ENCODE measurements at regions not wholly inside any gene's neighbourhood (a gene's known extent, or its start where the extent isn't known, plus 50 kb on each side); places are given as distances from the start of the nearest gene placed in this dataset.

DNA sequence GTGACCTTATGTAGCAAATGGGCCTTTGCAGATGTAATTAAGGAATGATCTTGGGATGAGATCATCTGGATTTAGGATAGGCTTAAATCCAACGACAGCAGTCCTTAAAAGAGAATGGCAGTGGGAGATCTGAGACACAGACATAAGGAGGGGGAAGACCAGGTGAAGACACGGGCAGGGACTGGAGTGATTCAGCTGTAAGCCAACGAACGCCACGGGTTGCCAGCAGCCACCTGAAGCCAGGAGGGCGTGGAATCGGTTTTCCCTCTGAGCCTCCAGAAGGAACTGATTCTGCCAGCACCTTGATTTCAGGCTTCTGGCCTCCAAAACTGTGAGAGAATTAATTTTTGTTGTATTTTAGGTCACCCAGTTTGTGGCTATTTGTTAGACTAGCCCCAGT lies 218.6 kb upstream of the ANKRD55 start:
- no peak for DNase-seq

DNA sequence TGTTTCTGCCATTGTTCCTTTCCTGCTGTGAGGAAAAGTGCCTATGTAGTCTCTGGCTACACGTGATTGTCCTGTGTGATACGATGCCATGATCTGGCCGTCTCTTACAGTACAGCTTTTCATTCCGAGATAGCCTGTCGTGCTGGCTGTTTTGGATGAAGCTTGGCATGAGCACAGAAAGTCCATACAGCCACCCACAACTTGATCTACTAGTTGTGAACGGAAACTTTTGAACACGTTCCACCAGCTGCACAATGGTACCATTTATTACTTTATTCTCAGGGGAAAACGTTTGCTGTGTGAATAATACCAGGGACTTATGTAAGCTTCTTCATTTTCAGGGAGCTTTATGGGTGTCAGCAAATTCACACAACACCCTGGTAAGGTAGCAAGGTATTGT lies 217.6 kb upstream of the ANKRD55 start:
- no peak for DNase-seq

DNA sequence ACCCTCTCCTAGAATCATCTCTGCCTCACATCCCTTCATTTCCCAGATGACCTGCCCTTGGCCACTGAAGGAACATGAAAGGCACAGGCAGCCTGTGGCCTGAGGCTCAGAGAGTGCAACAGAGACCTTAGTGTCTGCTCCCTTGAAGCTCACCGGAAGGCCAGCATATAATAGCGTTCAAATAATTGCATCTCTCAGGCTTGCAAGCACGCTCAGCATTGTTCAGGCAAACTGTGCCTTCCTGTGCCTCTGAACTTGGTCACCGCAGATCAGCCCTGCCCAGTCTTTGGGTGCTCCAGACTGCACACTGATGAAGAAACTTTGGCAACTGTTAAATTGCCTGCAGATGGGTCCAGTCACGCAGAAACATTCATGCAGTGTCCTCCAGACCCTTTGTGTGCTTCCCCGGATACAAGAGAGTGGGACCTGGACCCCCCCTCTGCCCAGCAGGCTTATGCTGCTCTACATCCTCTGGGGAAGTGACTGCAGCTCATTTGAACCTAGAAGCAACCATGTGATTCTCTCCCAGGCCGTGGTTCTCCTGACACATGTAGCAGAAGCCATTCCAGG lies 216.0 kb upstream of the ANKRD55 start:
- no peak for DNase-seq

DNA sequence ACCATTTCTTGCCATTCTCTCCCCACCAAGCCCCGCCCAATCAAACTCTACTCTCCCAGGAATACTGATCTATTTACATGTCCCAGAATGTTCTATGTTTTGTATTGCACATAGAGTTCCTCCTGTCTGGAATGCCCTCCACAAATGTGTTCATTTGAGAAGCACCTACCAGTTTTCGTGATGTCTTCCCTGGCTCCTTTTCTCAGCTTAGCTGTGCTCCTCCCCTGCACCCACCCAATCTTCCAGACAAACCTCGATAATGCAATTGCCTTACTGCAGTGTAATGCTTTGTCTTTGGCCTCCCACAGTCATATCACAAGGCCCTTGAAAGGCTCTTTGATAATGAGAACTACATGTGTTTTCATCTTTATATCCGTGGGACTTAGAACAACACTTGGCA lies 214.5 kb upstream of the ANKRD55 start:
- DNase-seq: no peak

DNA sequence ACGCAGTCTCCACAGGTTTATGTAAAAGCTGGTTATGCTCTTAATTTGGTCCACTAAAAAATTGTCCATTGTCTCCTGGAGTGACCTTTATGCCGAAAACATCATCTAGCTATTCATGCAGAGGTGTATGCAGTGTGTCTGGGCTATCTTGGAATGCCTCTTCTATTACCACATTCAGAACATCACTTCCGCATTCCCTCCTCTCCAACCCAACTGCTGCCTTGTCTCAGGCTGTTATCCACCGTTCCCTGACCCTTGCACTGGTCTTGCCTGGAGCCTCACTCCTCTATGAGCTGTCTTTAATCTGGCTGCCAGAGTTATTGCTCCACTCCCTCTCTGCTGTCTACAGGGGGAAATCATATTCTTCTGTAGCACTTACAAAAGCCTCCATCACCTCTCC lies 214.1 kb upstream of the ANKRD55 start:
- DNase-seq: no peak

DNA sequence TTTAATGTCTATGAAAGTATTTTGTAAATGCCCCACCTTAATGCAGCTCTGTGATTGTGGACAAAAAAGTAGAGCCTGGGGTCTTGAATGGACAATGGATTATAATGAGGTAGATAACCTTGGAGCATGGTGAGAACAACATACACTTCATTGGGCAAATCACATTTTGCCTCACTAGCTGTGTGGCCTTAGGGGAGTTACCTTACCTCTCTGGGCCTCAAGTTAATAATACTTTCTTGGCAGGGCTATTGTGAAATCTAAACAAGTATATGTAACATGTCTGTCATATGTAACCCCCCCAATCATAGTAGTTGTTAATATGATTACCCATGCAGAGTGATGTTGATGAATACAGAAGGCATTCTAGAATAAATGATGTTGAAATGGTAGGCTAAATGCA lies 213.6 kb upstream of the ANKRD55 start:
- no peak for DNase-seq

DNA sequence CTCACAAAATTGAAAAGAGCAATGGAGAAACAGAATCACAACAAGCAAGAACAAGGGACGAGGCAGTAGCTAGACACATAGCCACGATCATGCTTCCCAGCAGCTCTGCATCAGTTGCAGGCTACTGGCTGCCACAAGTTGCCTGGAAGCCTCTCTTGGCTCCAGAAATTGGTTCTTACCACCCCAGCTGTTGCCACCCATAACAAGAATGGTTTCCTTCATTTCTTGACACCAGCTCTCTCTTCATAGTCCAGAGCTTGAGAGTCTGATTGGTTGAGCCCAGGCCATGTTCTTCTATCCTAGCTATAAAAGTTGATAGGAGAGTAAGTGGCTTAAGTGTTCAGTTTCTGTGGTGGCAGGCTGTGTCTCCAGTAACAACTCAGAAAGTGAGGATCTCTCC lies 210.7 kb upstream of the ANKRD55 start:
- DNase-seq: no peak

DNA sequence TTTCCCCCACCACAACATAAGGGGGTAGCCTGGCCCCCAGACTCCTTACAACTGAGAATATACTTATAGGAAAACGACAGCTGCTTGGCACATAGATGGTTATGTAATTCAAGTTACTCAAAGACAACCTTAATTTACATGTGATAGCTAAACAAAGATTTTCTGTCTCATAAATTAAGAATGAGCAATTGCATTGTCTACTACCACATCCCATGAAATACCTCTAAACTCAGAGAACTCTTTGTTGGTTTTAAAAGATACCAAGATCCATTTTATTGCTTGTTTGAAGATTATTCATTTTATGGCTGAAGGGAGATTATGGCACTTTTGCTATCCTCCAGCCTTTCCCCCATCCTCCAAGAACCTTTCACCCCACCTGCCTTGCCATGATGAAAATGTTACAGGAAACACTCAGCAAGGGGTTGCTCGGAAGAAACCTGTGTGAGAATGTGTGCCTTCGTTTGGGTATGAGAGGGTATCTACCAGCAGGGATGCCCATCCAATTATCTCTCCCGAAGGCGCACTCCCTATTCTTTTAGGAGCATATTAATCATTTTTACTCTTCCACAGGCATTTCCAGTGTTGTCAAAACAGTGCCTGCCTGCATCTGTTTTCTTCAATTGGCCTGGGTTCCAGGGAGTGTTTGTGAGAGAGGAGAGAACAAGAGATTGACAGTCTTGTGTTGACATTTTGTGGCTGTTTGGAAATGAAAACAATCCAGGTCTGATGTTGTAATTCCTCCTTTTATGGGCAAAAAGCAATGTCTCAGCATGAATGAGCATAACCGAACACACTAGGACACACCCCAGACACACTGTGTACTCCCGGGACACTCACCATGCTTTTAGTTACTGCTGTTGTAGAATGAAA lies 208.0 kb upstream of the ANKRD55 start:
- no peak for DNase-seq

DNA sequence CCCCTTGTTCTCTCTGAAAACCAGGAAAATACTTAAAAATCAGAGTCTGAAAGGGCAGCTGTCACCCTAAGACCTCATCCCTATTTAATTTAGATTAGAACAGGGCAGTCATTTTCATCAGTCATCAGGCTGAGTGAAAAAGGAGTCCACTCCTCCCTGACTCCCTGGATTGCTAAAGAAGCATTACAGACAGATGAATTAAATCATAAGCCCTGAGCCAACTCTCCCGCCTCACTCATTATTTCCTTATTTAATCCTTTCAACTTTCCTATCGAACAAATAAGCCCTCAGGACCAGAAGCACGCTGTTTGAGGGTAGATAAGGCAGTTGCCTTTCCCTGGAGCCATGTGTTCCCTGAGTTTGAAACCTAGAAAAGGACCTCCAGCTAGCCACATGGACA lies 201.9 kb upstream of the ANKRD55 start:
- DNase-seq: no peak

DNA sequence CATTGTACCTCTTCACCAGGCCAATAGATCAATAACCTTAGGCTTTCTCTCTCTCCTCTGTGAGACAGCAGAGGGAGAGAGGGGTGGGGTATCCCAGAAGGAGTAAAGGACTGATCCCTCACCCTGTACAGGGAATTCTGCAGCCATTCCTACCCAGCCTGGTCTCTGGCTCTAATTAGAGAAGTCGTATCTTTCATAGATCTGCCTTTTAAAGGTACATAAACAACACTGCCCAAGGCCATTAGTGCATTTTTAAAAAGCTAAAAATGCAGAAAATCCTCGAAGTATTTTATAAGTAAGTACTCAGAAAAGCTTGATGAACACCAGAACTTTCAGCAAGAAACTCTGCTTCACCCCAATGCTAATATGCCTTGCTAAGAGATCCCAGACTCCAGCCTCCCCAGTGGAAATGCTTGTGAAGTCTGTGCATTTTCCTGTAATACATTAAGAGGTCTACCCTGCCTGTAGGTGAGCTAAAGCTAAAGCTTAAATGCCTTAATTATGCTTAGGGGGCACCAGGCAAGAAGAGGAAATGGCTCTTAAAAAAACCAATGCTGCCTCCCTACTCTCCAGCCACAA lies 200.0 kb upstream of the ANKRD55 start:
- DNase-seq: no peak

DNA sequence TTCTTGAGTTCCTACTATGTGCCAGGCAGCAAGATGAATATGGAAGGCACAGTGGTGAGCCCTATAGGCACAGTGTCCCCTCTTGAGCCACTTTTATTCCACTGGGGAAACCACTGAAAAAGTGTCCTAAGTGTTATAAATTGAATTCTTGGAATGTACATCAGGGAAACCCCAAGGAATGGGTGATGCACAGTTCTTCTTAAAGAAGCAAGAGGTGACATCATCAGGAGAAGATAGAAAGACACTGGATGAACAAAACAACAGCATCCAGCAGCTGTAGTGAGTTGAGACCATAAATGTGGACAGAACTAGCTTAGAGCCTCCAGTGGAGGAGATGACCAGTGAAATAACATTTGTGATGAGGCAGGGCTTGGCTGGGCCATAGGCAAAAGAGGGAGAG lies 199.2 kb upstream of the ANKRD55 start:
- no peak for DNase-seq

DNA sequence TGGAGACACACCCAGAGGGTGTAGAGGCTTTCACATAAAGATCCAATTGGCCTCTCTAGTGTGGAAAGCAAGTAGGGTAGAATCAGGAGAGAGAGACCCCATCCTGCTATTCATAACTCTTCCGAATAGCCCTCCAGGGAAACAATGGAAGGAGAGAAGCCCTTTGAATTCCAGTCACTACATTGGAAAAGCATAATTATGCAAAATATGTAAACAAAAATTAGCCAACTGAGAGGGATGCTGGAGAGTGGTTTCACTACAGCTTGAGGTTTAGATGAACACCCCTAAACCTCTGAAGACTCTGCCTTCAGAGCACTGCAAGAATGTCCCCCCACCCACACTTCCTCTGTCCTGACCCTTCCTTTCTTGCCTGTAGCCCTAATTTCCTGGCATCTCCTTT lies 197.3 kb upstream of the ANKRD55 start:
- DNase-seq: no peak

DNA sequence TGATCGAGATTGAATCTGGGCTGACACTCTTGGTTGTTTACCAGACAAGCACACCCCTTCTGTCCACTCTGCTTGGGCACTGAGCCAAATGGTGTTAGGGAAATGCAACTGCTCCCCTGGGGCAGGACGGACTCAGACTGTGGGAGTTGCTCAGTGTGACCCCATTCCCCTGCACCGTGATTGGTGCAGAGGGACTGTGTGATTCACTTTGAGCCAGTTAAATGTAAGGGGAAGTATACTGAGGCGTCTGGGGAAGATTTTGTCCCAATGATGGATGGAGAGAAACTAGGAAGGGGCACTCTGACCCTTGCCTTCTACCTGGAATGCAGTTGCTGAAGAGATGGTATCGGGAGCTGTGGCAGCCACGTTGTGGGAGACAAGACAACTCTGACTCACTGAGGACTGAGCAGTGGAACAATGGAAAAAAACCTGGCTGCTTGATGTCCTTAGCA lies 196.0 kb upstream of the ANKRD55 start:
- DNase-seq: no peak

DNA sequence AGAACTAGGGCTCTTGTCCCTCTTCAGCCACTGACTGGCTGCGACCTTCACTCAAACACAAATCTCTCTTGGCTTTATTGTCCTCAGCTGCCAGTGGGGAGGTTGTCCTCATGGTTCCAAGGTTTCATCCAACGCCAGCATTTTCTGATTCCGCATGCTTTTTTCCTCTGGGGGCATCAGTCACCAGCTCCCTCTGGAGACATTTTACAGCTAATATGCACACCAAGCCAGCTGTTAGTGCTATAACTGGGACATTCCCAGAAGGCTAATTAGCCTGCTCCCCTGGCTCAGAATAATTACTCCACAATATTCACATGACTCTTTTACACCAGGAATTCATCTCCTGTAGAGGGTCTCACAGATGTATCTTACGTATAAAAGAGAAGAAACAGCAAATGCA lies 193.6 kb upstream of the ANKRD55 start:
- no peak for DNase-seq

DNA sequence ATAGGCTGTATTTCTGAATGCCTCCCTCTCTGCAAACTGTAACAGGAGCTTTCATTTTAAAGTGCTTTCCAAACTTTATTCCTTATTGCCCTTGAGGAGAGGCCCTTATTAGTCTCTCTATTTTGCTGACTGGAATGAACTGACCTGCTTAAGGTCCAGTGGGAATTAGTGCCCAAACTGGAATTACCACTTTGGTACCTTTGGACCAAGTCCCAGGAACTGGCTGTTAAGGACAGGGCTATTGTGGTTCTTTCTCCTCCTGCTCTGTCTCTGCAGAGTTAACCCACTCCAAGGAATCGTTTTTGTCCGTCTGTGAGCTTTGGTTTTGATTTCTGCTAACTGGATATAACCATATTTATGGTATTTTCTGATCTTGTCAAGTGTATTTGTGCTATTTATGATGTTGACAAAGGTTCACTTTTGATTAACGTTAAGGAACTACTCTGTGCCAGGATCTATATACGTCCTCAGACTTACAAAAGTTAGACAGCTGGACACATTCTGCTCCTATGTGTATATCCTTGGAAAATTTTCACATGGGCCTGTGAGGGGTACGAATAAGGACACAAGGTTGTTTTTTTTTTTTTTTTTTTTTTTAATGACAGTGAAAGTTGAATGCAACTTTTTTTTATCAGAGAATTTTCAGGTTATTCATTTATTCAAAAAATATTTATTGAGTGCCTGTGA lies 189.1 kb upstream of the ANKRD55 start:
- no peak for DNase-seq

DNA sequence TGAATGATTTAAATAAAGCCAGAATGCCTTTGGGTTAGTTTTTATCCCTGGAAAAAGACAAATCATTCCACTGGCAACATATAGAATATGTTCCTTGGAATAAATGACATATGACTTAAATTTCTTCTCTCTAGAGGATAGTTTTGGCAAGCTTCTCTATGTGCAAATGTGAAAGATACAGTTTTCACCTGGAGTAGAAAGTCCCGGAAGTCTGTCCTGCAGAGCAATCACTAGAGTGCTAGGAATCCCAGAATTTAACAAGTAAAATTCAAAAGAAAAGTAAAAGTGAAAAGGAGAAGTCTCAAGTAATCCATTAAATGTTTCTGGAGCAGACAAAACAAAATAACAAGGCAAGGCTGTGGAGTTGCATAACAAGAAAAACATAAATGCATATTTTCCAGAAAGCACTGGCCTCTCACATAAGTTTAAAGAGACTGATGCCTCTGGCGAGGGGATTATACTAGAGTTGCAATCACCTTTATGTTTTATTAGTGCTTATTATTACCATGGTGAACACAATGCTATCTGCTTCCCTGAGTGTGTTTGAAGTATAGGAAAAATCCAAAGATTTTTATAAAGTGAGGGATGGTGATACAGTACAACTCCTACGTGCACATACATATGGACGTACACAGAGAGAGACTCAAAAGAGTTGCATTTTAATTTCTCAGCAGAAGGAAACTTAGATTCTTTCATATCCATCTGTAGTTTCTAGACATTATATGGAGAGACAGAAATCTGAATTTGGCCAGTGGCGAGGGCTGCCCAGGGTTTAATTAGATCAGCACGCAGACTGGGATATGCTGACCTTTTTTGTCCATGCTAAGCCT lies 188.3 kb upstream of the ANKRD55 start:
- DNase-seq: no peak

DNA sequence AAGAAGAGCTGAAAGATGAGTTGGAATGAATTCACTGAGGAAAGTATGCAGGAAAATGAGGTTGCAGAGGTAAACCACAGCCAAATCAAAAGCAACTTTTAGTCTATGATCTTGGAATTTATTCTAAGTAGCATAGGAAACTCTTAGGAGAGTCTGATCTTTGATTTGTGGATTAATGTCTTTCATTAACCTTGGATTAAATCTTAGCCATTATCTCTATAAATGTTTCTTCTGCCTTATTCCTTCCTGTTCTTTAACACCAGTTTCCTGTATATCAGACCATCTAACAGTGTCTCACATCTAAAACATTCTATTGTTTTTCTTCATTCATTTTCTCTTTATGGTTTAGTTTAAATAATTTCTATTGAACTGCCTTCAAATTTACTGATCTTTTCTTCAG lies 187.2 kb upstream of the ANKRD55 start:
- DNase-seq: no peak

DNA sequence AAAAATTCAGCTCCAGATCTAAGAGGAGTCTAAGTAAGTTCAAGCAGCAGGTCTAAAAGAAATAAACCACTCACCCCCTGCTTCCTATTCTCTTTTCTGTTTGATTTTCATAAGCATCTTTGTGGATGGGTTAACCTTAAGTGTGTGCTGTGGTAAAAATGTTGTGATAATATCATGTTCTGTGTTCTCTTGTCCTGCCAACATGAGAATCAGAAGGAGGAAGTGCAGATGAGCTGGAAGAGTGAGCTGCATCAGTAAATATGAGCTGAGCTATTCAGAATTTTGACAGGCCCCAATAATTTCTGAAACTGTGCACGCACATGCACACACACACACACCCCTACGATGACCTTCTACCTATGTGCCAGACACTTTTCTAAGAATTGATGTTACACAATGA lies 186.5 kb upstream of the ANKRD55 start:
- DNase-seq: no peak

DNA sequence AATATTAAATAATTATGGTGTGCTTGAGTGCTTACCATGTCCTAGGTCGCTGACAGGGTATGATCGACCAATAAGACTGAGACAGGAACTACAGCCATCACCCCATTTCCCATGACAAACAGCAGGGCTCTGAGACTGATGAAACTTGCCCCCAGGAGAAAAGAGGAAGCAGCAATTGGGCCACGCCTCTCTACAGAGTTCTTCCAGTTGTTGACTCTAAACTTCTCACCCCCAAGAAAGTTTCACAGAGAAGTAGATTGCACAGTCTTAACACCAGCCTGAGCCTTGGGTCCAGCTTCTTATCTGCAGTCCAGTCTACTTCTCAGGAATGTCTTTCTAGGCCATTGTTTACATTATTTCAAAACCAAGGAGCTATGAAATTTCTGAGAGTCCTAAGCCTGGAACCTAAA lies 182.2 kb upstream of the ANKRD55 start:
- DNase-seq: no peak

DNA sequence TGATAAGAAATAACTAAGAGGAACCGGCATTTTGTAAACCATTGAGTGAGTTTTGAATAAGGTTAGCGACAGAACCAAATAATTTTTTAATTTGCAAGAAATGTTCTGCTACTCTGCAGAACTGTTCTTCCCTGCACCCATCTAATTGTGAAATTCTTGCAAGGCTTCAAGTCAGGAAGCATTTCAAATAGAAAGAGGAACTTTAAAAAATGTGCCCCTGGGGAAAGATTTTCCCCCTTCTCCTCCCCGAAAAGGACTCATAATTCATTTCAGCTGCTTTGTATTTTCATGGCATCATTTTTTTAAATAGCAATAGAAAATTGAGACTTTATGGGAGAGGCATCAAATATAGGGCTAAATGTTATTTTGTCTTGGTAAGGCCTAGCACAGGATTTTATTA lies 180.9 kb upstream of the ANKRD55 start:
- DNase-seq: no peak

DNA sequence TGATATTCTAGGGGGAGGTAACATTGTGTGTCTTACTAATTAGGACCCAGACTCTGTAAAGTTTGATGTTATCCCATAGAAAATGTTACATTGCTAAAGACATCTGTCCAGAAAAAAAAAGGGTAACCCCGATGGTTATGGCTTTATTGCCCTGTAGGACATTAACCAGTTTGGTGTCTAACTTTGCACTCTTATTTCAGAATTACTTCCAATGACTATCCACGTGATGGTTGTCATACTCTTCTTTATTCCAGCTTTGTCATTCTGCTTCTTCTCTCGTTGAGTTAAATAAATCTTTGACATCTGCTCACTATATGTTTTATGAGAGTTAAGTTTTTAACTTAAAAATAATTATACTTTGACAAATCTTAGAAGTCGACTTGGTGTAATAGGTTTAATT lies 180.4 kb upstream of the ANKRD55 start:
- no peak for DNase-seq

DNA sequence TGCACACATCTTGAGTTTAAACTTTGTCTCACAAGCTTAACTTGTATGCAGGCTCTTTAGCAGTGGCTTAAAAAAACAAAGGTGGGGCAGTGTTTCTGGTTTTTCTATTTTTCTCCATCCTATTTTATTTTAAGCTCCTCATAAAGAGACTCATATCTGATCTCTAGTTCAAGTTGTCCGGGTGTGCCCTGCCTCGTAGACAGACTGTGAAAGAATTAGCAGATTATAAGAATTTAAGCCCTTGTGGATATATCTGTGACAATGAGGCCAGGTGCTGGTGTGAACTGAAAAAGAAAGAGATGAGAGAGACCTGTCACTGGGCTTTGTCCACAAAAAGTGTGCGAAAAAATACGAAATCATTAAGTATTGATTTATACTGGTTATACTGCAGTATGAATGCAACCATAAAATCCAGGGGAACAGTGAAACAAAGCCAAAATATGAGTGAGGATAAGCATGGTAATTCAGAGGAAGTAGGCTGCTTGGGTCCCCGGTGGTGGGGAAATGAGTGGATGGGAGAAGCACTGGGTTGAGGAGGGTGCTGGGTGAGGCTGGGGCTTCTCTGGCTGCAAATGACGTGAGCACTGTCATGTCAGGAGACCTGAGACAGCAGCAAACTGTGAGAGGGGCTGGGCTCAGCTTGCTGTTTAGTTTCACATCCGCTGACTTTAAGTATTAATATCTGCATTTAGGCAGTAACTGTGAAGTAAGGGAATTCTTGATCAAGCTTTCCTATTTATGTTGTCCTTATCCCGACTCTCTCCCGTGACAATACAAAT lies 179.7 kb upstream of the ANKRD55 start:
- DNase-seq: peak; percentile 6

Measured in stimulated activated CD4-positive, alpha-beta T cell treated with anti-CD3 and anti-CD28 coated beads, Interleukin-4, amount 100 ng/mL, for 24 hours (primary cell).